Hepatocyte (in vitro differentiated cells): ENCODE measurements at regions not wholly inside any gene's neighbourhood (a gene's known extent, or its start where the extent isn't known, plus 50 kb on each side); places are given as distances from the start of the nearest gene placed in this dataset.

Experiments
- DNase-seq: peaks from one replicate; pipeline ENCODE4 v3.0.0-alpha.2; 2016; ENCODE audit warnings: low spot score
- H2AFZ ChIP-seq: fragments of 200-600 bp; sonication (generic); 2 replicates; pipeline ENCODE4 v1.6.0; 2016; ENCODE audit warnings: antibody characterized with exemption, mild to moderate bottlenecking
- H3K27ac ChIP-seq: fragments of 200-600 bp; sonication (generic); 2 replicates; pipeline ENCODE4 v1.5.1; 2016; ENCODE audit warnings: mild to moderate bottlenecking
- H3K27me3 ChIP-seq: fragments of 200-600 bp; sonication (generic); 2 replicates; pipeline ENCODE4 v1.6.1; 2016
- H3K36me3 ChIP-seq: fragments of 200-600 bp; sonication (generic); replicated peaks from 2 replicates; pipeline ENCODE4 v1.5.1; 2016; ENCODE audit warnings: low read depth; ENCODE audit not compliant: insufficient read depth
- H3K4me1 ChIP-seq: fragments of 200-600 bp; sonication (generic); 2 replicates; pipeline ENCODE4 v1.5.1; 2016; ENCODE audit warnings: mild to moderate bottlenecking, moderate library complexity; ENCODE audit not compliant: insufficient read depth
- H3K4me2 ChIP-seq: fragments of 200-600 bp; sonication (generic); 2 replicates; pipeline ENCODE4 v1.6.0; 2016
- H3K4me3 ChIP-seq: fragments of 200-600 bp; sonication (generic); 2 replicates; pipeline ENCODE4 v1.5.1; 2016; ENCODE audit warnings: mild to moderate bottlenecking
- H3K79me2 ChIP-seq: fragments of 200-600 bp; sonication (generic); 2 replicates; pipeline ENCODE4 v1.6.0; 2017; ENCODE audit warnings: mild to moderate bottlenecking
- H3K9me2 ChIP-seq: fragments of 200-600 bp; sonication (generic); replicated peaks from 2 replicates; pipeline ENCODE4 v1.6.0; 2017; ENCODE audit warnings: mild to moderate bottlenecking; ENCODE audit not compliant: insufficient read depth
- H3K9me3 ChIP-seq: fragments of 200-600 bp; sonication (generic); 2 replicates; pipeline ENCODE4 v1.5.1; 2016; ENCODE audit warnings: low read depth, mild to moderate bottlenecking
- H4K20me1 ChIP-seq: fragments of 200-600 bp; sonication (generic); 2 replicates; pipeline ENCODE4 v1.6.0; 2016; ENCODE audit warnings: mild to moderate bottlenecking; ENCODE audit not compliant: insufficient read depth, poor library complexity, severe bottlenecking
- EZH2 ChIP-seq: fragments of 200-600 bp; sonication (generic); IDR thresholded peaks from 2 replicates; pipeline ENCODE4 v1.6.1; 2016; ENCODE audit warnings: antibody characterized with exemption, mild to moderate bottlenecking, borderline replicate concordance
- EZH2phosphoT487 ChIP-seq: fragments of 200-600 bp; sonication (generic); IDR thresholded peaks from one replicate; pipeline ENCODE4 v1.6.1; 2018; ENCODE audit warnings: antibody characterized with exemption, mild to moderate bottlenecking, low read depth, moderate library complexity; ENCODE audit not compliant: unreplicated experiment, severe bottlenecking
- WGBS: methylation state at CpG from one replicate; pipeline ENCODE4 v1.1.6; 2016; ENCODE audit warnings: low lambda C conversion rate; ENCODE audit errors: missing lambda C conversion rate; 5-methylcytosine and 5-hydroxymethylcytosine counted together
- TF ChIP-seq, protein P1 (sequence below): fragments of 200-600 bp; sonication (generic); IDR thresholded peaks from 2 replicates; pipeline ENCODE4 v1.5.1; 2016; ENCODE audit warnings: antibody characterized with exemption, mild to moderate bottlenecking; ENCODE audit not compliant: poor library complexity

DNA sequence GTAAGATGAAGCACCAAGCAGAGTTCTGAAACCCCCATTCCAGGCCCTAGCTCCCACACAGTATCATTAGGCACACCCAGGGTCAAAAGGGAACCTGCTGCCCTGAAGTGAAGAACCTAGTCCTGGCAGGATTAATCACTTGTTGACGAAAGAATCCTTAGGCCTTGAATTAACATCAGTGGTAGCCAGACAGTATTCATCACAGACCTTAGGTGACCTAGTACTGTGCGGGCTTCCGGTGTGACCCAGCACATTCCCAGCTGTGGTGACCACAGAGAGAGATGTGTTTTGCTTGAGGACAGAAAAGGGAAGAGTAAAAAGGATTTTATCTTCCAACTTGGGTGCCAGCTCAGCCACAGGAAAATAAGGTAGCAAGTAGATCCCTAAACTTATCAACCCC, 1071.4 kb upstream of the FAM98A start:
- Histone ChIP-seq H3K27me3 (no peaks in the 10 kb centered on the region), H3K9me3 (no peaks in the 10 kb centered on the region)

DNA sequence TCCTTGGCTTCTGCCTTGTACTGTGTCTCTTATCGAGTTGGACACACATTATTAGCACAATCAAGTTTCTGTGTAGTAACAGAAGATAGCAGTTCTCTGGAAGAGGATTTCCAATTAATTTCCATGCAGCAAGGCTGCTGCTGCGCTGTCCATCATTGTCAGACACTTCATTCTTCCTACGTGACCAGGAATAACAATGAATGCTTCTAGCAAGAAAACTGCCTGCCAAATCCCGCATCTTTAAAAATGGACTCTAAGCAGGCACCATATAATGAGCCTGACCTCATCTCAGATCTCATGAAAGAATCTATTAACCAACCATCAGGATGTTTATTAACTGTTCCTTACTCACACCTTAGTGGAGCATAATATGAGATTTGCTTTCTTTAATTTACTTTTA, 1067.7 kb upstream of the FAM98A start:
- Histone ChIP-seq H3K27me3 (no peaks in the 10 kb centered on the region), H3K36me3 (no peaks in the 10 kb centered on the region), H3K27ac (no peak overlapping the region), H4K20me1 (no peaks in the 10 kb centered on the region), H3K9me2 (no peaks in the 10 kb centered on the region), H2AFZ (no peak overlapping the region), H3K4me1 (no peaks in the 10 kb centered on the region), H3K4me2 (no peak overlapping the region), H3K9me3 (no peaks in the 10 kb centered on the region), H3K4me3 (no peak overlapping the region), H3K79me2 (no peaks in the 10 kb centered on the region)
- 90% methylated on average over 4 of the region's 4 CpGs for WGBS
- no peak for DNase-seq
- TF ChIP-seq, protein P1, sequence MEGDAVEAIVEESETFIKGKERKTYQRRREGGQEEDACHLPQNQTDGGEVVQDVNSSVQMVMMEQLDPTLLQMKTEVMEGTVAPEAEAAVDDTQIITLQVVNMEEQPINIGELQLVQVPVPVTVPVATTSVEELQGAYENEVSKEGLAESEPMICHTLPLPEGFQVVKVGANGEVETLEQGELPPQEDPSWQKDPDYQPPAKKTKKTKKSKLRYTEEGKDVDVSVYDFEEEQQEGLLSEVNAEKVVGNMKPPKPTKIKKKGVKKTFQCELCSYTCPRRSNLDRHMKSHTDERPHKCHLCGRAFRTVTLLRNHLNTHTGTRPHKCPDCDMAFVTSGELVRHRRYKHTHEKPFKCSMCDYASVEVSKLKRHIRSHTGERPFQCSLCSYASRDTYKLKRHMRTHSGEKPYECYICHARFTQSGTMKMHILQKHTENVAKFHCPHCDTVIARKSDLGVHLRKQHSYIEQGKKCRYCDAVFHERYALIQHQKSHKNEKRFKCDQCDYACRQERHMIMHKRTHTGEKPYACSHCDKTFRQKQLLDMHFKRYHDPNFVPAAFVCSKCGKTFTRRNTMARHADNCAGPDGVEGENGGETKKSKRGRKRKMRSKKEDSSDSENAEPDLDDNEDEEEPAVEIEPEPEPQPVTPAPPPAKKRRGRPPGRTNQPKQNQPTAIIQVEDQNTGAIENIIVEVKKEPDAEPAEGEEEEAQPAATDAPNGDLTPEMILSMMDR: no peak
- TF ChIP-seq EZH2 (no peak), EZH2phosphoT487 (no peak)

More for the DNA sequence above, 1071.4 kb upstream of the FAM98A start:
- no peak for TF ChIP-seq EZH2
- no peak overlapping the region for H2AFZ ChIP-seq
- H3K79me2 ChIP-seq: no peaks in the 10 kb centered on the region
- H3K4me3 ChIP-seq: no peak overlapping the region
- no peak overlapping the region for H3K27ac ChIP-seq
- no peaks in the 10 kb centered on the region for H3K4me1 ChIP-seq
- no peaks in the 10 kb centered on the region for H4K20me1 ChIP-seq
- no peaks in the 10 kb centered on the region for H3K36me3 ChIP-seq
- H3K4me2 ChIP-seq: no peak overlapping the region
- DNase-seq: no peak
- no peaks in the 10 kb centered on the region for H3K9me2 ChIP-seq
- WGBS: 91% methylated on average over 3 of the region's 3 CpGs

GRCh38 chr2:34664266-34664665, 1065.2 kb upstream of the FAM98A start:
- TF ChIP-seq EZH2phosphoT487 (no peak), EZH2 (no peak)
- TF ChIP-seq, protein P1: no peak
- H3K79me2 ChIP-seq: no peaks in the 10 kb centered on the region
- no peak overlapping the region for H3K4me2 ChIP-seq
- H4K20me1 ChIP-seq: no peaks in the 10 kb centered on the region
- H2AFZ ChIP-seq: no peak overlapping the region
- no peaks in the 10 kb centered on the region for H3K9me3 ChIP-seq
- H3K4me1 ChIP-seq: no peaks in the 10 kb centered on the region
- 78% methylated on average over 3 of the region's 3 CpGs for WGBS
- H3K9me2 ChIP-seq: no peaks in the 10 kb centered on the region
- no peak overlapping the region for H3K27ac ChIP-seq
- DNase-seq: no peak
- H3K36me3 ChIP-seq: no peaks in the 10 kb centered on the region
- no peaks in the 10 kb centered on the region for H3K27me3 ChIP-seq
- no peak overlapping the region for H3K4me3 ChIP-seq

DNA sequence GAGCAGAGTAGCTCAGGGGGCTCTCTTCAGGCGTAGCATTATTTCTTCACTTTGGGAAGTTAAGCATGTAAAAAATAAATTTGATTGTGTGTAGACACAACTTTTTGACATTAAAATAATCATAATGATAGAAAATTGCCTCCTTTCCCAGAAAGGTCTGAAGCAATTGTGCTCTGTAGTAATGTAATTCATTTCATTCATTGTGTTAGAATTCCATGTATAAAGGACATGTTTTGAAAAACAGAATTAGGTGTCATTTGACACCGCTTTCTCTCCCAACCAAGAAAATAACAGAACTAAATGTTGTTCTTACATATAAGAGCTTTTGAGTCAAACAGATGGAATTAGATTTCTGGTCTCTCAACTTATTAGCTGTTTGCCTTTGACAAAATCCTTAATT, 1064.2 kb upstream of the FAM98A start:
- Histone ChIP-seq H3K27ac (no peak overlapping the region), H3K79me2 (no peaks in the 10 kb centered on the region), H3K4me3 (no peak overlapping the region), H3K4me2 (no peak overlapping the region), H3K9me3 (no peaks in the 10 kb centered on the region), H3K27me3 (no peaks in the 10 kb centered on the region), H2AFZ (no peak overlapping the region), H4K20me1 (no peaks in the 10 kb centered on the region), H3K9me2 (no peaks in the 10 kb centered on the region), H3K36me3 (no peaks in the 10 kb centered on the region), H3K4me1 (no peaks in the 10 kb centered on the region)
- WGBS: 94% methylated on average over 2 of the region's 2 CpGs
- TF ChIP-seq, protein P1: no peak
- TF ChIP-seq EZH2phosphoT487 (no peak), EZH2 (no peak)
- no peak for DNase-seq
